SU-DHL-6 (cell line): ENCODE measurements at regions not wholly inside any gene's neighbourhood (a gene's known extent, or its start where the extent isn't known, plus 50 kb on each side); places are given as distances from the start of the nearest gene placed in this dataset.
"Not testable (repeated sequence)": the region's sequence is repeated elsewhere in the genome, so short reads cannot be mapped to it uniquely, and the experiment has no call there.

Experiments used
- H2AFZ ChIP-seq: fragments of 200-600 bp; sonication (generic); 2 replicates; pipeline ENCODE4 v1.6.1; 2014; ENCODE audit warnings: low read depth, mild to moderate bottlenecking, moderate library complexity, mixed read lengths, antibody characterized with exemption, low read length; ENCODE audit not compliant: severe bottlenecking
- H3F3A ChIP-seq: fragments of 200-600 bp; shearing (Covaris generic); 2 replicates; pipeline ENCODE4 v1.6.0; 2016; ENCODE audit warnings: antibody characterized with exemption, mild to moderate bottlenecking; ENCODE audit not compliant: insufficient read depth
- H3K27ac ChIP-seq: fragments of 200-600 bp; sonication (generic); 2 replicates; pipeline ENCODE4 v1.5.1; 2016; ENCODE audit warnings: low read depth, mild to moderate bottlenecking, low read length, moderate library complexity, mixed read lengths
- H3K27me3 ChIP-seq: fragments of 200-600 bp; sonication (generic), shearing (Covaris generic); 2 replicates; pipeline ENCODE4 v1.6.0; 2014; ENCODE audit warnings: mild to moderate bottlenecking, low read length
- H3K36me3 ChIP-seq: fragments of 200-600 bp; sonication (generic); 2 replicates; pipeline ENCODE4 v1.6.1; 2014; ENCODE audit warnings: mild to moderate bottlenecking, low read length, mixed read lengths
- H3K4me2 ChIP-seq: fragments of 300-600, 200-600 bp; shearing (Covaris generic), sonication (generic); 2 replicates; pipeline ENCODE4 v1.6.0; 2014; ENCODE audit warnings: low read length, low read depth, mild to moderate bottlenecking; ENCODE audit not compliant: poor library complexity, severe bottlenecking
- H3K4me3 ChIP-seq: fragments of 200-600 bp; sonication (generic); 2 replicates; pipeline ENCODE4 v1.5.1; 2014; ENCODE audit warnings: antibody characterized with exemption, low read length, mild to moderate bottlenecking, mixed read lengths; ENCODE audit not compliant: insufficient read depth, poor library complexity, severe bottlenecking
- H3K79me2 ChIP-seq: fragments of 200-600 bp; sonication (generic); 2 replicates; pipeline ENCODE4 v1.6.1; 2014; ENCODE audit warnings: mild to moderate bottlenecking, low read length, moderate library complexity; ENCODE audit not compliant: insufficient read depth
- H3K9ac ChIP-seq: fragments of 200-600 bp; sonication (generic); 2 replicates; pipeline ENCODE4 v1.7.0; 2014; ENCODE audit warnings: mild to moderate bottlenecking, low read length
- H3K9me2 ChIP-seq: fragments of 200-600 bp; sonication (generic); replicated peaks from 2 replicates; pipeline ENCODE4 v1.6.1; 2014; ENCODE audit warnings: low read length; ENCODE audit not compliant: insufficient read depth
- H3K9me3 ChIP-seq: fragments of 200-600 bp; sonication (generic); 2 replicates; pipeline ENCODE4 v1.6.1; 2014; ENCODE audit warnings: low read length, mixed read lengths; ENCODE audit not compliant: insufficient read depth
- H4K20me1 ChIP-seq: fragments of 200-600 bp; sonication (generic); 2 replicates; pipeline ENCODE4 v1.6.1; 2014; ENCODE audit warnings: low read depth, mild to moderate bottlenecking, antibody characterized with exemption, low read length, moderate library complexity, mixed read lengths
- CTCF ChIP-seq: fragments of 200-600 bp; sonication (generic); IDR thresholded peaks from one replicate; pipeline ENCODE4 v1.5.1; 2017; ENCODE audit warnings: antibody characterized with exemption, mild to moderate bottlenecking, low read length, moderate library complexity; ENCODE audit not compliant: insufficient read depth, poor library complexity, severe bottlenecking
- EZH2phosphoT487 ChIP-seq: fragments of 200-600 bp; sonication (generic), shearing (Covaris generic); conservative IDR thresholded peaks from 2 replicates; pipeline ENCODE4 v1.6.1; 2018; ENCODE audit warnings: mild to moderate bottlenecking, antibody characterized with exemption, low read length, moderate library complexity, mixed read lengths

GRCh38 chr5:117359895-117360294 lies 785.3 kb upstream of the SEMA6A start:
- H4K20me1 ChIP-seq = no peaks in the 10 kb centered on the region
- TF ChIP-seq EZH2phosphoT487 (no peak), CTCF (no peak)
- H3K4me2 ChIP-seq = no peak overlapping the region
- no peak overlapping the region for H2AFZ ChIP-seq
- no peak overlapping the region for H3K9ac ChIP-seq
- no peaks in the 10 kb centered on the region for H3K9me3 ChIP-seq
- H3K27ac ChIP-seq = no peak overlapping the region
- no peaks in the 10 kb centered on the region for H3K27me3 ChIP-seq
- no peaks in the 10 kb centered on the region for H3K79me2 ChIP-seq
- H3K9me2 ChIP-seq = no peaks in the 10 kb centered on the region
- no peak overlapping the region for H3K4me3 ChIP-seq
- H3F3A ChIP-seq = no peaks in the 10 kb centered on the region
- H3K36me3 ChIP-seq = no peaks in the 10 kb centered on the region

- H3F3A ChIP-seq = no peaks in the 10 kb centered on the region
Measured at GRCh38 chr5:117357886-117358285, 783.3 kb upstream of the SEMA6A start.

GRCh38 chr5:117347280-117347679 lies 772.7 kb upstream of the SEMA6A start:
- no peak overlapping the region for H3K4me3 ChIP-seq
- H3K9me3 ChIP-seq = no peaks in the 10 kb centered on the region
- H3K4me2 ChIP-seq = no peak overlapping the region
- TF ChIP-seq EZH2phosphoT487 (no peak), CTCF (no peak)
- H3K9me2 ChIP-seq = no peaks in the 10 kb centered on the region; the same call in 1 of the 2 replicates
- no peak overlapping the region for H2AFZ ChIP-seq
- no peaks in the 10 kb centered on the region for H3K36me3 ChIP-seq
- no peaks in the 10 kb centered on the region for H3F3A ChIP-seq
- H3K27me3 ChIP-seq = no peaks in the 10 kb centered on the region
- no peaks in the 10 kb centered on the region for H3K79me2 ChIP-seq
- no peak overlapping the region for H3K27ac ChIP-seq
- no peak overlapping the region for H3K9ac ChIP-seq
- H4K20me1 ChIP-seq = no peaks in the 10 kb centered on the region

More at GRCh38 chr5:117357886-117358285, 783.3 kb upstream of the SEMA6A start:
- Histone ChIP-seq H3K27ac (no peak overlapping the region), H3K4me3 (no peak overlapping the region), H3K36me3 (no peaks in the 10 kb centered on the region), H3K27me3 (no peaks in the 10 kb centered on the region), H3K9me2 (no peaks in the 10 kb centered on the region), H3K9me3 (no peaks in the 10 kb centered on the region), H3K79me2 (no peaks in the 10 kb centered on the region), H3K4me2 (no peak overlapping the region), H3K9ac (no peak overlapping the region), H4K20me1 (no peaks in the 10 kb centered on the region), H2AFZ (no peak overlapping the region)
- TF ChIP-seq EZH2phosphoT487 (no peak), CTCF (no peak)

GRCh38 chr5:117343726-117344125 lies 769.1 kb upstream of the SEMA6A start:
- not testable (repeated sequence) for H2AFZ ChIP-seq, H3F3A ChIP-seq, H3K27ac ChIP-seq, H3K4me2 ChIP-seq, H3K9me3 ChIP-seq, H4K20me1 ChIP-seq, H3K9ac ChIP-seq, H3K27me3 ChIP-seq, H3K79me2 ChIP-seq, H3K9me2 ChIP-seq, H3K4me3 ChIP-seq, H3K36me3 ChIP-seq
